PC-9 (cell line): ENCODE measurements at regions not wholly inside any gene's neighbourhood (a gene's known extent, or its start where the extent isn't known, plus 50 kb on each side); places are given as distances from the start of the nearest gene placed in this dataset.

Source experiments
- EZH2 ChIP-seq: fragments of 200-600 bp; sonication (generic); IDR thresholded peaks from 2 replicates; pipeline ENCODE4 v1.8.0; 2017; ENCODE audit warnings: antibody characterized with exemption, low read depth
- TF ChIP-seq, protein P1 (sequence below): fragments of 200-600 bp; sonication (generic); conservative IDR thresholded peaks from 2 replicates; pipeline ENCODE4 v1.6.1; 2017; ENCODE audit warnings: mixed run types, antibody characterized with exemption, mild to moderate bottlenecking, moderate library complexity

DNA sequence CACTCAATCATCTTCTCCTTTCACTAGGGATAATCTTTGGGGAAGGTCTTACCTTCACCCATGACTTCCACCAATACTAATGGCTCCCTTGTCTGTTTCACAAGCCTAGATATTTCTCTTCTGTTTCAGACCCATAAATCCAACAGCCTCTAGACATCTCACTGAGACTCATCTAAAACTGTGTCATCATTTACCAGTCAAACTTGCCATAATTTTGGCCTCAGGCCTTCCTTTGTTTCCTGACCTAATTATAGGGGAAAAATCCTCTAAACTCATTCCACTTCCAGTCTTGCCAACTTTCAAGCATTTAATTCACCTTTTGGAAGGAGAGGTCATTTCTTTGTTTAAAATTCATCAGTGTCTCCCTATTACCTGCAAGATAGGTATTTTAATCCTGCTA, 181.0 kb upstream of the CNKSR2 start:
- TF ChIP-seq EZH2 = no peak
- TF ChIP-seq, protein P1, sequence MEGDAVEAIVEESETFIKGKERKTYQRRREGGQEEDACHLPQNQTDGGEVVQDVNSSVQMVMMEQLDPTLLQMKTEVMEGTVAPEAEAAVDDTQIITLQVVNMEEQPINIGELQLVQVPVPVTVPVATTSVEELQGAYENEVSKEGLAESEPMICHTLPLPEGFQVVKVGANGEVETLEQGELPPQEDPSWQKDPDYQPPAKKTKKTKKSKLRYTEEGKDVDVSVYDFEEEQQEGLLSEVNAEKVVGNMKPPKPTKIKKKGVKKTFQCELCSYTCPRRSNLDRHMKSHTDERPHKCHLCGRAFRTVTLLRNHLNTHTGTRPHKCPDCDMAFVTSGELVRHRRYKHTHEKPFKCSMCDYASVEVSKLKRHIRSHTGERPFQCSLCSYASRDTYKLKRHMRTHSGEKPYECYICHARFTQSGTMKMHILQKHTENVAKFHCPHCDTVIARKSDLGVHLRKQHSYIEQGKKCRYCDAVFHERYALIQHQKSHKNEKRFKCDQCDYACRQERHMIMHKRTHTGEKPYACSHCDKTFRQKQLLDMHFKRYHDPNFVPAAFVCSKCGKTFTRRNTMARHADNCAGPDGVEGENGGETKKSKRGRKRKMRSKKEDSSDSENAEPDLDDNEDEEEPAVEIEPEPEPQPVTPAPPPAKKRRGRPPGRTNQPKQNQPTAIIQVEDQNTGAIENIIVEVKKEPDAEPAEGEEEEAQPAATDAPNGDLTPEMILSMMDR = no peak
